HepG2 (cell line): ENCODE measurements at regions not wholly inside any gene's neighbourhood (a gene's known extent, or its start where the extent isn't known, plus 50 kb on each side); places are given as distances from the start of the nearest gene placed in this dataset.

Experiments
- FOXP4 ChIP-seq: sonication (generic); formaldehyde crosslinking; IDR thresholded peaks from 2 replicates; pipeline ENCODE4 v1.4.0; 2020; ENCODE audit warnings: missing genetic modification reagents
- HINFP ChIP-seq: sonication (generic); formaldehyde crosslinking; IDR thresholded peaks from 2 replicates; pipeline ENCODE4 v1.4.0; 2020; ENCODE audit warnings: low read depth, mild to moderate bottlenecking, missing genetic modification reagents
- LCORL ChIP-seq, 2 experiments: fragments of 450-650 bp in 1 of 2; sonication (generic) in 1 of 2; formaldehyde crosslinking in 1 of 2; IDR thresholded peaks; 2 replicates each; pipeline versions ENCODE4 v1.5.0 to v1.6.1; 2017 to 2020; ENCODE audit warnings: antibody characterized with exemption in 1 of 2, missing genetic modification reagents in 1 of 2
- NAIF1 ChIP-seq: sonication (generic); formaldehyde crosslinking; IDR thresholded peaks from 2 replicates; pipeline ENCODE4 v1.5.0; 2020; ENCODE audit warnings: mild to moderate bottlenecking, missing genetic modification reagents, borderline replicate concordance
- PAXIP1 ChIP-seq: sonication (generic); formaldehyde crosslinking; conservative IDR thresholded peaks from 2 replicates; pipeline ENCODE4 v1.4.0; 2020; ENCODE audit warnings: mild to moderate bottlenecking, missing genetic modification reagents, moderate library complexity
- RBM39 ChIP-seq: fragments of 200-400 bp; formaldehyde crosslinking; IDR thresholded peaks from one replicate; pipeline ENCODE4 v1.6.1; 2018; ENCODE audit warnings: antibody characterized with exemption, mild to moderate bottlenecking, low read depth, low read length; ENCODE audit not compliant: poor library complexity, severe bottlenecking
- RFX5 ChIP-seq: IDR thresholded peaks from 2 replicates; pipeline ENCODE4 v1.6.1; 2011; ENCODE audit warnings: low read depth, low read length, improper control_type of control experiment
- SMAD1 ChIP-seq: sonication (generic); formaldehyde crosslinking; IDR thresholded peaks from 2 replicates; pipeline ENCODE4 v1.4.0; 2020; ENCODE audit warnings: missing genetic modification reagents, low read depth, mild to moderate bottlenecking, borderline replicate concordance
- SNAPC4 ChIP-seq: sonication (generic); formaldehyde crosslinking; IDR thresholded peaks from 2 replicates; pipeline ENCODE4 v1.4.0; 2020; ENCODE audit warnings: mild to moderate bottlenecking, missing genetic modification reagents
- THAP8 ChIP-seq: sonication (generic); formaldehyde crosslinking; IDR thresholded peaks from 2 replicates; pipeline ENCODE4 v1.5.1; 2020; ENCODE audit warnings: missing genetic modification reagents, mild to moderate bottlenecking, borderline replicate concordance
- ZFP37 ChIP-seq: sonication (generic); formaldehyde crosslinking; IDR thresholded peaks from 2 replicates; pipeline ENCODE4 v1.4.0; 2020; ENCODE audit warnings: missing genetic modification reagents, borderline replicate concordance
- ZHX1 ChIP-seq: sonication (generic); formaldehyde crosslinking; IDR thresholded peaks from 2 replicates; pipeline ENCODE4 v1.8.1; 2022; ENCODE audit warnings: low read depth, mild to moderate bottlenecking, missing genetic modification reagents
- ZNF746 ChIP-seq: sonication (generic); formaldehyde crosslinking; IDR thresholded peaks from 2 replicates; pipeline ENCODE4 v1.8.0; 2022; ENCODE audit warnings: mild to moderate bottlenecking, missing genetic modification reagents

- TF ChIP-seq PAXIP1 (CRISPR knock-in tag) (peak; percentile 84), SNAPC4 (no peak), FOXP4 (CRISPR knock-in tag) (peak; percentile 75), ZFP37 (CRISPR knock-in tag) (no peak), HINFP (CRISPR knock-in tag) (no peak), ZNF746 (CRISPR knock-in tag) (no peak), SMAD1 (no peak), NAIF1 (CRISPR knock-in tag) (no peak), THAP8 (CRISPR knock-in tag) (no peak), LCORL (IDR thresholded peaks at IDR 0.05) (no peak), LCORL (CRISPR knock-in tag; IDR thresholded peaks at IDR 0.05) (no peak), RBM39 (no peak), RFX5 (no peak), ZHX1 (CRISPR knock-in tag) (no peak)
These were observed 138.9 kb upstream of the PHYHIPL start (continued) for GRCh38 chr10:59037506-59037905.
